NCI-H774 (cell line): ENCODE measurements at regions not wholly inside any gene's neighbourhood (a gene's known extent, or its start where the extent isn't known, plus 50 kb on each side); places are given as distances from the start of the nearest gene placed in this dataset.

ENCODE experiments used
- DNase-seq: peaks from one replicate; lab custom pipeline; 2025; lab: John Stamatoyannopoulos, UW

DNA sequence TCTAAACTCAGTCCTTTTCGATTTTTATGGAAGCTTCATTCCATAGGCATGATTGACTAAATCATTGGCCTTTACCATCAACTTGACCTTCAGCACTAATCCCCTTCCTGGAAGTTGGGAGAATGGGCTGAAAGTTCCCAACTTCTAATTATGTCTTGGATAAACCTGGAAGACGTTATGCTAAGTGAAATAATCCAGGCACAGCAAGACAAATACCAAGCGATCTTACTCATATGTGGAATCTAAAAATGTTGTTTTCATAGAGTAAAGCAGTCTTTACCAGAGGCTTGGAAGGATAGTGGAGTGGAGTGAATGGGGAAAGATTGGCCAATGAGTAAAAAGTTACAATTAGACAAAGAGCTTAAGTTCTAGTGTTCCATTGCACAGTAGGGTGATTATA, 1453.2 kb downstream of the PLA2G4A start:
- no peak for DNase-seq

- no peak for DNase-seq
These were observed 1466.4 kb downstream of the PLA2G4A start for GRCh38 chr1:188295157-188295556.

DNA sequence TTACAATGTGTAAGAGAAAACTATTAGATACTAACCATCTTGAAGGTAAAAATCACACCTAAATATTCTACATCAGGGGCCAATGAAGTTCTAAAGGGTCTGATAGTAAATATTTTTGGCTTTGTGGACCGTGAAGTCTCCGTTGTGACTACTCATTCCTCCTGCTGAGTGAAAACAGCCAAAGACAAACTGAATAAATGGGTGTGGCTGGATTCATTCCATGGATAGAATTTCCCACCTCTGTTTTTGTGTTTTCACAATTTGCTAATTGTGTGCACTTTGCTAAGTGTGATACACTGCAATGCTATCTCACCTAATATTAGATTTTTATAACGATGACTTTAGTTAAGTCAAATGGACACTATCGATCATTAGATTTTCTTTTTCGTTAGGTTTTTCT, 1474.0 kb downstream of the PLA2G4A start:
- no peak for DNase-seq

DNA sequence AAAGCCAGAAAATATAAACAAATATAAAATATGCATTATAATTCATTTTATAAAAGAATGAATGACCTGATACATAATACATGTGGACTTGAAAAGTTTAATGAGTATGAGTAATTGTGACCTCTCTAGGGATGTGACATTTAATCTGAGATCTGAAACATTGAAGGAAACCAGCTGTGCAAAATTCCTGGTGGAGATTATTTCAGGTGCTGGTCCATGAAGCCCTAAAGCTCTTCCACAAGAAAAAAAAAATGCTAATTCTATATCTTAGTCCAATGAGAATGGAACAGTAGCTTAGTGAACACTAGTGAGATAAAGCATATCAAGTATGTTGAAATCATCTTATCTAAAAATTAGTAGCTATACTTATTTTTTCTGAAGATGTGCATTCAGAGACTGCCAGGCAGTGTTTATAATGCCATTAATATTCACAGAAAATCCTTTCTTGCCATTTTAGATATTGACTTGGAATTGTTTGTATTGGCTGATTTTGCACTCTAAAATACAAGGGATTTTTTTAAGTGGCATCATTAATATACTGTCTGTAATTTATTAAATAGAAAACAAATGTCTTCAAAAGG, 1485.9 kb downstream of the PLA2G4A start:
- no peak for DNase-seq

DNA sequence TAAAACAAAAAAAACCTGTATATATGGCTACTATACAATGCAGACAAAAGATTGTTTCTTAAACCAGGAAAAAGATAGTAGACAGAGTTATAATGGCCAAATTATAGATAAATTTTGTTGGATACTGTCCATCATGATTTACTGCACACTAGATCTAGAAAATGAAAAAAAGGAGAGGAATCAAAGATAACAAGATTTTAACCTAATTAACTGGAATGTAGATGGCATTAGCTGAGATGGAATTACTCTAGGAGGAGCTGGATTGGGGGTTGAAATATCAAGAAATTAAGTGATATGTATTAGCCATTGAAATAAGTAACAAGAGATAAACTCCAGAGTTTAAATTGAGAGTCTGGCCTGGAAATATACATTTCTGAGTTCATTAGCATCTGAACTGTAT, 1489.1 kb downstream of the PLA2G4A start:
- DNase-seq = no peak

GRCh38 chr1:188325211-188325610, 1496.5 kb downstream of the PLA2G4A start:
- DNase-seq = no peak

DNA sequence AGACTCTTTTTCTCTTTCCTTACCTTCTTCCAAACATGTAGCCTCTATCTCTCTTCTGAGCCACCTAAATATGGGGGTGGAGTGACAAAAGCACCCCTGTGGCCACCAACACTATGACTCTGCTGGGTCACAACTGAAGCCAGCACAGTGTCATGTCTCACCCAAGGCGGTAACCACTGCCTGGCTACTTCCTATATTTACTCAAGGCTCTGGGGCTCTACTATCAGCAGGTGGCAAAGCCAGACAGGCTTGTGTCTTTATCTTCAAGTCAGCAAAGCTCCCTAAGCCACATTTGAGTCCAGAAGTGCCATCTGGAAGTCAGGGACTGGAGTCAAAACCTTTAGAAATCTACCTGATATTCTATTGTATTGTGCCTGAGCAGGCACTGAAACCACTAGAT, 1515.2 kb downstream of the PLA2G4A start:
- DNase-seq = no peak

DNA sequence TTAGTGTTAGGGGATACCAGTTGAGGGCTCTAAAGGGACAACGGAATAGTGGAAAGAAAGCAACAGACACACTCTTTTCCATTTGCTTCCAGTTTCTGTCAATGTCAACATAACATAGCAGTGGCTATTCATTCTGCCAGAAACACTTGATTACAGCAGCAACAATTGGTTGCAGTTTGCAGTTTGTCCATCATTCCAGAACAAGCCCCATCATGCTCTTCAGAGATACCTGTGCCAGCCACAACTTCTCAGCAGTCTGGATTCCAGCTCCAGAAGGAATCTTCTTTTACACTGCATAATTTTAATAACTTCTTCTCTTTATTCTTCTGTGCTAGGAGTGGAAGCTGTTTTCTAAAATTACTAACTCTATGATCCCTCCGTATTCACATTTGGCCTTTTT, 1521.4 kb downstream of the PLA2G4A start:
- DNase-seq = no peak

- no peak for DNase-seq
These were observed 1526.3 kb downstream of the PLA2G4A start for GRCh38 chr1:188355082-188355481.

DNA sequence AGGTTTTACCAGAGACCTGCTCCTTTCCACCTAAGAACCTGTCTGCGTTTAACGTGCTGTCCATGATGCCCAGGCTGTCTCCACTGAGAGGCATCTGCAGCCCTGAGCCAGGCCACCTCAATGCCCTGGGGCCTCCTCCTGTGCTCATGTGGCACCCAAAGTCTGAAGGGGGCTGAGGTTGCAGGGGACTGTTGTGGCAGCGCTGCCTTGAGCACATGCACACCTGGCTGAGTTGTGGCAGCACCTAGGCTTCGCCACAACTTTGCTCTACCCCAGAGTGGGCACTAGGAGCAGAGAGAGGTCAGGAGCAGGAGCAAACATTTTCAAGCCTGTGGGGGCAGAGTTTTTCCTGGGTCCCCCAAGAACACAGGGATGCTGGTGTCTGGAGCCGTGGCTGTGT, 1527.1 kb downstream of the PLA2G4A start:
- no peak for DNase-seq

- no peak for DNase-seq
These were observed 1530.6 kb downstream of the PLA2G4A start for GRCh38 chr1:188359315-188359714.

- DNase-seq = no peak
These were observed 1535.2 kb downstream of the PLA2G4A start for GRCh38 chr1:188363943-188364342.

DNA sequence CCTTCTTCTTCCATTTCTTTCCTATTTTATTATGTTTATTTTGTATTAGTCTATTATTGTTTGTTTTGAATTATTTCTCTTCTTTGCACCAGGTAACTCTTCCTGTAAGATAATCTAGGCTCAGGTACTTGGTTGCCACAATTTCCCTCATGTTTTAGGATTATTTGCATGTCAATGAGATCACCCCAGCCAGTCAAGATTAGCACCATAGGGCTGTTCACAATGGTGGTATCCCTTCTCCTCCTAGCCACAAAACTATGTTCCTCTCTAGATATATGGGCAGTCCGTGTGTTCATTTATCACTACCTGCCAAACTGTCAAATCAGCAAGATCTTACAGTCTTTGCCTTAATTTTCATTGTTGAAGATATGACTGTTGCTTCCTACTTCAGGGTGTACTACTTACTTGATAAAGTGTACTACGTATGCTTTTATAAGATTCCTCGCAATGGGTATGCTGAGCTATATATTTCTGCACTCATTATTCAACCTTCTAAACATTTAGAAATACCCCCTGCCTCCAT, 1536.2 kb downstream of the PLA2G4A start:
- no peak for DNase-seq

DNA sequence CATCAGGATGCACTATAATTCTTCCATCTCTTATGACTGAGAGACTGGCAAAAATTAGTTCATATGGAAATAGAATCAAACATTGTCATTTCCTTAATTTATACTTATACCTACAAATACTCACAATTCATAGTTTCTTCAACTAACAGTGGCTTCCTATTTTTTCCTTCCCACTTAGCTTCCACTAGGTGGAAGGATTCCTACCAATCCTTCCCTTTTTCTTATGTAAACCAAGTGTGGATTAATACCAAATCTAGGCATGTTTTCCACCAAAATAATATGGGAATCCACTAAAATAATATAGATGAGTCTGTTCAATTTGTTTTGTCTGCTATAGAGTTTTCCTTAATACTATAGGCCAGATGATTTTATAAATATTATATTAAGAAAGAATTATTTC, 1537.1 kb downstream of the PLA2G4A start:
- DNase-seq = no peak

DNA sequence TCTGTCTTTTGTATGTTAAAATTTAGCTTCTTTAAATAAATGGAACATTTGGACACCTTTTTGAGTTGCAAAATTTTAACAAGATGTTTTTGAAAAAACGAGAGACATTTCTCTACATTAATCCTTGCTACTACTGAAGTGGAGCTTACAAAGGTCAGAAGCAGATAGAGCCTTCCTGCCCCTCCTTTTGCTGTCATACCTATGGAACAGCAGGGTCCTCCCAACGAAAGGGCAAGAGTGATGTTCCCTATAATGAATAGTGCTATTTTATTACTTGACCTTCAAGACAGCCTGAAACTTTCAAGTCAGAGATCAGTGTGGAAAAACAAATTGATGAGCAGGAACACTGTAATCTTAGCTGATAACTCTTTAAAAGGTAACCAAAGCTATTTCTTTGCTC, 1538.9 kb downstream of the PLA2G4A start:
- no peak for DNase-seq

GRCh38 chr1:188371295-188371806, 1542.6 kb downstream of the PLA2G4A start:
- DNase-seq = no peak

DNA sequence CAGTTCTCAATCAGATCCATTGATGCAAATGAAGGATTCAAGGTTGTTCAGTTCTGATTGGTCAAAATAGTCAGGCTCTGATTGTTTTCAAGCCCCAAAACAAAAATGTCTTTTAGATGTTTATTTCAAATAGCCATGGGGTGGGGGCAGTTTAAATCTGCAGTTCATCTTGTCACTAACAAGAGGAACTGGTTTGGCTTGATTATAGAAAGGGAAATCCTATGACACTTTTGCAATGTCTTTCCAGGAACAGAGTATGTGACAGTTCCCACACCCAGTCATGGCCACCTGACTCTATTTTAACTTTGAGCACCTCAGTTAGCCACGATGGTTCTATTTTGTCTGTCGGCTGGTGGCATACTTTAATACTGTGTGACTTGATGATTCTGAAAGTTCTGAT, 1544.1 kb downstream of the PLA2G4A start:
- DNase-seq = no peak

DNA sequence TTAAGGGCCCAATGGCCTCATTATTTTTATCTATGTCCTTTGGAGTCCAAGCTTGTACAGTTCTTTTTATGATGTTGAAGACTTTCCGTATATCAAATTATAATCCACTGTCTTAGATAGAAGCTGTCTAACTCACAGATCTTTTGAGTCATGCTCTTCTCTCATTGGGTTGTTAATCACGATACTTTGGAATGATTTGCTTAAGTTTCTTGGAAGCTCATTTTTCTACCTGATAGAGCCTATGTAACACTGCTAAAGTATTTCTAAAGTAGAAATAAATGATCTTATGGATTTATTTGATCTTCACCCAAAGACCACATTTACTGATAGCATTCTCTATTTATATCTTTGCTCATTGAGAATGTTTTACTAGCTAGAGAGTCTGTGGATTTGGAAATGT, 1554.1 kb downstream of the PLA2G4A start:
- no peak for DNase-seq

DNA sequence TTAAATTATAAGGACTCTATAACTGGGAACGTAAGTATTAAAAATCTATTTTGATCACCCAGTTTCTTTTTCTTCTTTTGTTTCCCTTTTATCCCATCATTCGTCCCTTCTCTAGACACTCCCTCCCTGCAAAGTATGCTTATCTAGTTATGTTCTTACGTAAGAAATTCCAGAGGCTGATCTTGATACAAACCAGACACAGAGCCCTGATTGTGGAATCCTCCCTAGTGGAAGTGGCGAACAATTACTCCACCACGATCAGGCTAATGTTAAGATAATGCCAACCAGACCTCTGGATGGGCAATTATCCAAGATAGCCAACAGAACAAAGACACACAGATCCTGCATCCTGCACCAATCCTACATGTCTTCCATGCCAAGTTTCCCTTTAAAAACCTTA, 1557.4 kb downstream of the PLA2G4A start:
- no peak for DNase-seq

- DNase-seq = no peak
These were observed 1557.9 kb downstream of the PLA2G4A start for GRCh38 chr1:188386666-188387065.

DNA sequence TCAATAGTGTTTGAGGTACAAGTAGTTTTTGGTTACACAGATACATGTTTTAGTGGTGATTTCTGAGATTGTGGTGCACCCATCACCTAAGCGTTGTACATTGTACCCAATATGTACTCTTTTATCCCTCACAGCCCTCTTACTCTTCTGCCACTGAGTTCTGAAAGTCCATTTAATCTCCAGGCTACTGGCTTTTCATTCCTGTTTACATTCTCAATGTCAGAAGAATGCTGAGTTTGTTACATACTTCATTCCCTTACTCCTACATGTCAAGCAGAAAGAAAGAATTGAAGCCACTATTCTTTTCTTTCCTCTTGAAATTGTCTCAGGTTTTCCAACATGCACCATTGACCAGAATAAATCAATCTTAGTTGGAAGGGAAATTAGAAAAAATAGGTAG, 1565.9 kb downstream of the PLA2G4A start:
- no peak for DNase-seq

- DNase-seq = no peak
These were observed 1568.8 kb downstream of the PLA2G4A start for GRCh38 chr1:188397521-188397920.

GRCh38 chr1:188402986-188403385, 1574.2 kb downstream of the PLA2G4A start:
- no peak for DNase-seq

DNA sequence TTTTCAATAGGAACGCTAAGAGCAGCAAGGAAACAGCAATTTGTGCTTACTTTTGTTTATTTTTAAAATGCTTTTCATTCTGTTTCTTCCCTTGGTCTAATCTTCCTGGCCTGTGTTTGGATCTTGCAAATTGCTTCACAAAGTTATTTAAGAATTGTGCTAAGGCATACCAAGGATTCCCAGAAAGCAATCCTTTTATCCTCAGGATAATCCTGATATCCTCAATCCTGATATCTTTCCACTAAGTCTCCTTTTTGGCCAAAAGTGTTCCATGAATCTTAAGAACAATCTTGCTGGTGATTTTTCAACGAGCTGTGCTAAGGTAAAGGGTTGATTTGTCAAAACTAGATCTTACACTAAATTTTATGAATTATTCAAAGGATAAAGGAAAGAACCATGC, 1577.9 kb downstream of the PLA2G4A start:
- DNase-seq = no peak
